Keratinocyte (primary cell): ENCODE measurements at regions not wholly inside any gene's neighbourhood (a gene's known extent, or its start where the extent isn't known, plus 50 kb on each side); places are given as distances from the start of the nearest gene placed in this dataset.

Experiments used
- DNase-seq: peaks from one replicate; pipeline ENCODE4 v3.0.0-alpha.2; 2011; ENCODE audit warnings: low read depth, missing footprints, low spot score
- FAIRE-seq: peaks from 2 replicates; lab custom pipeline; 2011; peaks lifted over from hg19 to GRCh38; lab: Jason Lieb, UNC
- H2AFZ ChIP-seq: 2 replicates; pipeline ENCODE4 v1.6.0; 2012; ENCODE audit warnings: low read length, control low read depth, inconsistent platforms; ENCODE audit not compliant: control insufficient read depth
- H3K27ac ChIP-seq: 2 replicates; pipeline ENCODE4 v1.5.1; 2011; ENCODE audit warnings: low read length; ENCODE audit not compliant: control insufficient read depth, insufficient read depth
- H3K27me3 ChIP-seq: 3 replicates; pipeline ENCODE4 v1.6.0; 2011; ENCODE audit warnings: low read length; ENCODE audit not compliant: control insufficient read depth, insufficient read depth; ENCODE audit errors: extremely low read depth
- H3K36me3 ChIP-seq, 2 experiments: 2 replicates in 1 of 2; 3 replicates in 1 of 2; pipeline ENCODE4 v1.5.1; 2011; ENCODE audit warnings: low read length in 2 of 2, mild to moderate bottlenecking in 1 of 2; ENCODE audit not compliant: control insufficient read depth in 2 of 2, insufficient read depth in 2 of 2; ENCODE audit errors: extremely low read depth in 1 of 2
- H3K4me1 ChIP-seq: 3 replicates; pipeline ENCODE4 v1.5.1; 2011; ENCODE audit warnings: low read length; ENCODE audit not compliant: control insufficient read depth, insufficient read depth; ENCODE audit errors: extremely low read depth
- H3K4me2 ChIP-seq: 3 replicates; pipeline ENCODE4 v1.6.0; 2011; ENCODE audit warnings: low read depth, low read length; ENCODE audit not compliant: control insufficient read depth, insufficient read depth; ENCODE audit errors: extremely low read depth
- H3K4me3 ChIP-seq, 3 experiments: fragments of 200-600 bp in 1 of 3; sonication (generic) in 1 of 3; 2 replicates in 2 of 3; 3 replicates in 1 of 3; pipeline ENCODE4 v1.5.1; 2011 to 2016; ENCODE audit warnings: low read length in 3 of 3, mild to moderate bottlenecking in 3 of 3, control low read depth in 2 of 3, inconsistent platforms in 1 of 3, low read depth in 1 of 3, mixed read lengths in 1 of 3, mixed run types in 1 of 3, moderate library complexity in 1 of 3; ENCODE audit not compliant: control insufficient read depth in 2 of 3, insufficient read depth in 2 of 3; ENCODE audit errors: extremely low read depth in 1 of 3
- H3K79me2 ChIP-seq: 2 replicates; pipeline ENCODE4 v1.6.0; 2012; ENCODE audit warnings: low read length; ENCODE audit not compliant: control insufficient read depth, insufficient read depth
- H3K9ac ChIP-seq: 3 replicates; pipeline ENCODE4 v1.6.0; 2011; ENCODE audit warnings: low read length; ENCODE audit not compliant: control insufficient read depth, insufficient read depth; ENCODE audit errors: extremely low read depth
- H3K9me1 ChIP-seq: 3 replicates; pipeline ENCODE4 v1.6.0; 2011; ENCODE audit warnings: low read length; ENCODE audit not compliant: control insufficient read depth, insufficient read depth; ENCODE audit errors: extremely low read depth
- H3K9me3 ChIP-seq: 2 replicates; pipeline ENCODE4 v1.5.1; 2012; ENCODE audit warnings: low read depth, low read length; ENCODE audit not compliant: control insufficient read depth
- H4K20me1 ChIP-seq: 3 replicates; pipeline ENCODE4 v1.6.0; 2011; ENCODE audit warnings: low read length; ENCODE audit not compliant: control insufficient read depth, insufficient read depth; ENCODE audit errors: extremely low read depth
- CTCF ChIP-seq, 3 experiments: IDR thresholded peaks in 1 of 3; conservative IDR thresholded peaks in 1 of 3; optimal IDR thresholded peaks in 1 of 3; 2 replicates in 2 of 3; 3 replicates in 1 of 3; pipeline versions ENCODE3 to v1.5.1; 2011; ENCODE audit warnings: low read length in 3 of 3, mild to moderate bottlenecking in 3 of 3, moderate library complexity in 2 of 3, control low read depth in 1 of 3, inconsistent platforms in 1 of 3; ENCODE audit not compliant: insufficient read depth in 2 of 3; ENCODE audit errors: extremely low read depth in 1 of 3
- EZH2 ChIP-seq: IDR thresholded peaks from one replicate; pipeline ENCODE4 v1.6.1; 2012; ENCODE audit warnings: inconsistent platforms, mild to moderate bottlenecking, low read length, moderate library complexity
- dilution Hi-C: fragments of 300-500 bp; cut with MboI; formaldehyde crosslinking; loops from one replicate; pipeline ENCODE4 v1.7.0; 2020; ENCODE audit warnings: low sequenced_read_pairs; ENCODE audit not compliant: extremely low pct_ligation_motif_present

- H3K27ac ChIP-seq = no peak overlapping the region
- no peaks in the 10 kb centered on the region for H3K9me3 ChIP-seq
- TF ChIP-seq EZH2 = no peak
- no peak for TF ChIP-seq CTCF (optimal IDR thresholded peaks at IDR 0.05 in 1 of 3, IDR thresholded peaks at IDR 0.05 in 1 of 3, conservative IDR thresholded peaks at IDR 0.05 in 1 of 3; ENCODE audit: extremely low read depth in 1 of 3, insufficient read depth in 2 of 3, low read length in 3 of 3)
- H3K9ac ChIP-seq = no peak overlapping the region
- dilution Hi-C loops = no loop called here
- H3K79me2 ChIP-seq = no peaks in the 10 kb centered on the region
- no peak overlapping the region for H3K4me2 ChIP-seq
- FAIRE-seq (no peak), DNase-seq (no peak)
- no peaks in the 10 kb centered on the region for H3K27me3 ChIP-seq
- H2AFZ ChIP-seq = no peak overlapping the region
- no peaks in the 10 kb centered on the region for H4K20me1 ChIP-seq
- H3K4me3 ChIP-seq = no peak overlapping the region
- H3K36me3 ChIP-seq = no peaks in the 10 kb centered on the region
- no peaks in the 10 kb centered on the region for H3K9me1 ChIP-seq
- H3K4me1 ChIP-seq = no peaks in the 10 kb centered on the region
Measured at GRCh38 chr6:232982-233640, 59.2 kb upstream of the DUSP22 start.

GRCh38 chr6:234706-235372, 57.4 kb upstream of the DUSP22 start:
- dilution Hi-C loops = no loop called here
- Histone ChIP-seq H3K27ac (no peak overlapping the region), H3K4me1 (no peaks in the 10 kb centered on the region), H3K4me2 (no peak overlapping the region), H3K27me3 (no peaks in the 10 kb centered on the region), H3K36me3 (no peaks in the 10 kb centered on the region), H3K9me1 (no peaks in the 10 kb centered on the region), H3K9ac (no peak overlapping the region), H3K4me3 (no peak overlapping the region), H2AFZ (no peak overlapping the region), H3K79me2 (no peaks in the 10 kb centered on the region), H4K20me1 (no peaks in the 10 kb centered on the region), H3K9me3 (no peaks in the 10 kb centered on the region)
- FAIRE-seq (no peak), DNase-seq (no peak)
- no peak for TF ChIP-seq EZH2
